HepG2 (cell line): ENCODE measurements at regions not wholly inside any gene's neighbourhood (a gene's known extent, or its start where the extent isn't known, plus 50 kb on each side); places are given as distances from the start of the nearest gene placed in this dataset.

Experiments used
- ARID4A ChIP-seq: sonication (generic); formaldehyde crosslinking; IDR thresholded peaks from 2 replicates; pipeline ENCODE4 v1.5.0; 2020; ENCODE audit warnings: mild to moderate bottlenecking, missing genetic modification reagents, borderline replicate concordance
- CEBPG ChIP-seq: IDR thresholded peaks from 2 replicates; pipeline ENCODE4 v1.6.1; 2016
- GMEB1 ChIP-seq: sonication (generic); formaldehyde crosslinking; IDR thresholded peaks from 2 replicates; pipeline ENCODE4 v1.5.1; 2020; ENCODE audit warnings: missing genetic modification reagents, mild to moderate bottlenecking, borderline replicate concordance
- HMG20B ChIP-seq: conservative IDR thresholded peaks from 2 replicates; pipeline ENCODE4 v1.6.1; 2016; ENCODE audit warnings: missing genetic modification reagents, missing compliant biosample characterization
- HNF1B ChIP-seq: sonication (generic); formaldehyde crosslinking; IDR thresholded peaks from 2 replicates; pipeline ENCODE4 v1.5.1; 2020; ENCODE audit warnings: mild to moderate bottlenecking, moderate library complexity, missing genetic modification reagents
- MIXL1 ChIP-seq: IDR thresholded peaks from 2 replicates; pipeline ENCODE4 v1.6.1; 2016
- MZF1 ChIP-seq: sonication (generic); formaldehyde crosslinking; IDR thresholded peaks from 2 replicates; pipeline ENCODE4 v1.8.1; 2023; ENCODE audit warnings: mild to moderate bottlenecking, missing genetic modification reagents, borderline replicate concordance
- NBN ChIP-seq: fragments of 450-650 bp; conservative IDR thresholded peaks from 2 replicates; pipeline ENCODE4 v1.6.1; 2017
- NFYC ChIP-seq: IDR thresholded peaks from 2 replicates; pipeline ENCODE4 v1.6.1; 2016; ENCODE audit warnings: missing genetic modification reagents, missing compliant biosample characterization
- RBAK ChIP-seq: sonication (generic); formaldehyde crosslinking; IDR thresholded peaks from 2 replicates; pipeline ENCODE4 v1.5.1; 2020; ENCODE audit warnings: mild to moderate bottlenecking, missing genetic modification reagents
- SATB2 ChIP-seq: sonication (generic); formaldehyde crosslinking; IDR thresholded peaks from 2 replicates; pipeline ENCODE4 v1.5.0; 2020; ENCODE audit warnings: missing genetic modification reagents
- SMAD9 ChIP-seq: sonication (generic); formaldehyde crosslinking; IDR thresholded peaks from 2 replicates; pipeline ENCODE4 v1.5.1; 2020; ENCODE audit warnings: mild to moderate bottlenecking, missing genetic modification reagents
- SP4 ChIP-seq: sonication (generic); formaldehyde crosslinking; IDR thresholded peaks from 2 replicates; pipeline ENCODE4 v1.8.1; 2023; ENCODE audit warnings: mild to moderate bottlenecking, missing genetic modification reagents
- TMF1 ChIP-seq: sonication (generic); formaldehyde crosslinking; IDR thresholded peaks from 2 replicates; pipeline ENCODE4 v1.8.1; 2022; ENCODE audit warnings: low read depth, missing genetic modification reagents
- ZNF205 ChIP-seq: IDR thresholded peaks from 2 replicates; pipeline ENCODE4 v1.6.1; 2018; ENCODE audit warnings: missing biosample characterization, missing genetic modification reagents
- ZNF703 ChIP-seq: sonication (generic); formaldehyde crosslinking; IDR thresholded peaks from 2 replicates; pipeline ENCODE4 v1.5.1; 2020; ENCODE audit warnings: missing genetic modification reagents, mild to moderate bottlenecking, moderate library complexity, borderline replicate concordance
- ZNF720 ChIP-seq: sonication (generic); formaldehyde crosslinking; IDR thresholded peaks from 2 replicates; pipeline ENCODE4 v1.4.0; 2020; ENCODE audit warnings: missing genetic modification reagents
- TF ChIP-seq, protein P1 (sequence below): sonication (generic); formaldehyde crosslinking; IDR thresholded peaks from 2 replicates; pipeline ENCODE4 v1.4.0; 2020; ENCODE audit warnings: missing genetic modification reagents, borderline replicate concordance
- TF ChIP-seq, protein P2 (sequence below): sonication (generic); formaldehyde crosslinking; IDR thresholded peaks from 2 replicates; pipeline ENCODE4 v1.4.0; 2020; ENCODE audit warnings: mild to moderate bottlenecking, missing genetic modification reagents

DNA sequence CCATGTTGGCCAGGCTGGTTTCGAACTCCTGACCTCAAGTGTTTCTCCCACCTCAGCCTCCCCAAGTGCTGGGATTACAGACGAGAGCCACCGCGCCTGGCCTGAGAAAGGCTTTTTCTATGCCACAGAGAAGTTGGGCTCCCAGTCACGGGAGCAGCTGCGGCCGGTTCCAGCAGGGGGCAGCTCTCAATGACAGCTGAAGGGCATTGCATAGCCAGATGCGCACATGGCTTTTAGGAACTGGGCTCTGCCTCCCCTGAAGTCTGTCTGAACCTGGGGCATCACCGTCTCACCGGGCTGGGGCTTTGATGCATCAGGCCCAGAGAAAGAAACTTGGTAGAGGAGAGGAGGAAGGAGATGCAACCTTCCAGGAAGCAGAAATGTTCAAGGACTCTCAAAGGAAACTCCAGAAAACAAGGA, 84.2 kb upstream of the LAPTM4A start (continued):
- TF ChIP-seq HNF1B (CRISPR knock-in tag) (0 out of 2 replicates have a peak, but pooled peaks have one; percentile 13), ZNF720 (CRISPR knock-in tag) (0 out of 2 replicates have a peak, but pooled peaks have one; percentile 41), RBAK (CRISPR knock-in tag) (no peak), ZNF703 (CRISPR knock-in tag) (no peak), SMAD9 (CRISPR knock-in tag) (no peak), SP4 (CRISPR knock-in tag) (peak; percentile 25; the same call in 1 of the 2 replicates), GMEB1 (CRISPR knock-in tag) (no peak), ARID4A (CRISPR knock-in tag) (peak; percentile 75; the same call in 1 of the 2 replicates), MIXL1 (peak; percentile 43; the same call in 1 of the 2 replicates), MZF1 (CRISPR knock-in tag) (no peak), HMG20B (CRISPR knock-in tag) (no peak), CEBPG (peak; percentile 69), SATB2 (CRISPR knock-in tag) (no peak), ZNF205 (CRISPR knock-in tag) (0 out of 2 replicates have a peak, but pooled peaks have one; percentile 33), NFYC (CRISPR knock-in tag) (no peak), TMF1 (CRISPR knock-in tag) (no peak), NBN (no peak)
- TF ChIP-seq, protein P1, sequence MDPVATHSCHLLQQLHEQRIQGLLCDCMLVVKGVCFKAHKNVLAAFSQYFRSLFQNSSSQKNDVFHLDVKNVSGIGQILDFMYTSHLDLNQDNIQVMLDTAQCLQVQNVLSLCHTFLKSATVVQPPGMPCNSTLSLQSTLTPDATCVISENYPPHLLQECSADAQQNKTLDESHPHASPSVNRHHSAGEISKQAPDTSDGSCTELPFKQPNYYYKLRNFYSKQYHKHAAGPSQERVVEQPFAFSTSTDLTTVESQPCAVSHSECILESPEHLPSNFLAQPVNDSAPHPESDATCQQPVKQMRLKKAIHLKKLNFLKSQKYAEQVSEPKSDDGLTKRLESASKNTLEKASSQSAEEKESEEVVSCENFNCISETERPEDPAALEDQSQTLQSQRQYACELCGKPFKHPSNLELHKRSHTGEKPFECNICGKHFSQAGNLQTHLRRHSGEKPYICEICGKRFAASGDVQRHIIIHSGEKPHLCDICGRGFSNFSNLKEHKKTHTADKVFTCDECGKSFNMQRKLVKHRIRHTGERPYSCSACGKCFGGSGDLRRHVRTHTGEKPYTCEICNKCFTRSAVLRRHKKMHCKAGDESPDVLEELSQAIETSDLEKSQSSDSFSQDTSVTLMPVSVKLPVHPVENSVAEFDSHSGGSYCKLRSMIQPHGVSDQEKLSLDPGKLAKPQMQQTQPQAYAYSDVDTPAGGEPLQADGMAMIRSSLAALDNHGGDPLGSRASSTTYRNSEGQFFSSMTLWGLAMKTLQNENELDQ (CRISPR knock-in tag), result no peak
- TF ChIP-seq, protein P2, sequence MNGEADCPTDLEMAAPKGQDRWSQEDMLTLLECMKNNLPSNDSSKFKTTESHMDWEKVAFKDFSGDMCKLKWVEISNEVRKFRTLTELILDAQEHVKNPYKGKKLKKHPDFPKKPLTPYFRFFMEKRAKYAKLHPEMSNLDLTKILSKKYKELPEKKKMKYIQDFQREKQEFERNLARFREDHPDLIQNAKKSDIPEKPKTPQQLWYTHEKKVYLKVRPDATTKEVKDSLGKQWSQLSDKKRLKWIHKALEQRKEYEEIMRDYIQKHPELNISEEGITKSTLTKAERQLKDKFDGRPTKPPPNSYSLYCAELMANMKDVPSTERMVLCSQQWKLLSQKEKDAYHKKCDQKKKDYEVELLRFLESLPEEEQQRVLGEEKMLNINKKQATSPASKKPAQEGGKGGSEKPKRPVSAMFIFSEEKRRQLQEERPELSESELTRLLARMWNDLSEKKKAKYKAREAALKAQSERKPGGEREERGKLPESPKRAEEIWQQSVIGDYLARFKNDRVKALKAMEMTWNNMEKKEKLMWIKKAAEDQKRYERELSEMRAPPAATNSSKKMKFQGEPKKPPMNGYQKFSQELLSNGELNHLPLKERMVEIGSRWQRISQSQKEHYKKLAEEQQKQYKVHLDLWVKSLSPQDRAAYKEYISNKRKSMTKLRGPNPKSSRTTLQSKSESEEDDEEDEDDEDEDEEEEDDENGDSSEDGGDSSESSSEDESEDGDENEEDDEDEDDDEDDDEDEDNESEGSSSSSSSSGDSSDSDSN (CRISPR knock-in tag), result peak; percentile 74
